ENCODE measurements at regions not wholly inside any gene's neighbourhood (a gene's known extent, or its start where the extent isn't known, plus 50 kb on each side); places are given as distances from the start of the nearest gene placed in this dataset.
"Not testable (repeated sequence)": the region's sequence is repeated elsewhere in the genome, so short reads cannot be mapped to it uniquely, and the experiment has no call there.

GRCh38 chr3:84275532-84275931, 683.3 kb upstream of the CADM2 start:
- DNase-seq: no peak

- no peak for DNase-seq
Measured at GRCh38 chr3:84277562-84278224, 681.1 kb upstream of the CADM2 start.

- no peak for DNase-seq
Measured at GRCh38 chr3:84292128-84292527, 666.7 kb upstream of the CADM2 start.

- DNase-seq: no peak
Measured at GRCh38 chr3:84299329-84299728, 659.5 kb upstream of the CADM2 start.

- DNase-seq: no peak
Measured at GRCh38 chr3:84304214-84304613, 654.6 kb upstream of the CADM2 start.

- DNase-seq: no peak
Measured at GRCh38 chr3:84307339-84307738, 651.5 kb upstream of the CADM2 start.

DNA sequence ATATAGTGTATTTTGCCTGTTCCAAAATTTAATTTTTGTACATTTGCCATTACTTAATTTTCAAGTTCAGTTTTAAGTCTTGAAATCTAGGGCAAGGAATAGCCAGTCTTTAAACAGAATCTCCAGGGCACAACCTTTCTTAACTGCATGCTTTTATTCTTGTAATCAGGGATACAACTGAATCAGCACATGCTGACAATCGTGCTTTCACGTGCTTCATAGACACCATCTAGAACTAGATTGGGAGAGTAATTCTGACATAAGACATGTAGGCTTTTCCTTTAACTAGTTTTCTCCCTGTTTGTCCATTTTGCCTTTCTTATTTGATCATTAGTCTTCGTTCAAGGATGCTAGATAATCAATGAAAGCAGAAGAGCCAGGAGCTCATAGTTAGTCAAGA, 650.4 kb upstream of the CADM2 start:
- DNase-seq: no peak

- no peak for DNase-seq
Measured at GRCh38 chr3:84318273-84318809, 640.4 kb upstream of the CADM2 start.

DNA sequence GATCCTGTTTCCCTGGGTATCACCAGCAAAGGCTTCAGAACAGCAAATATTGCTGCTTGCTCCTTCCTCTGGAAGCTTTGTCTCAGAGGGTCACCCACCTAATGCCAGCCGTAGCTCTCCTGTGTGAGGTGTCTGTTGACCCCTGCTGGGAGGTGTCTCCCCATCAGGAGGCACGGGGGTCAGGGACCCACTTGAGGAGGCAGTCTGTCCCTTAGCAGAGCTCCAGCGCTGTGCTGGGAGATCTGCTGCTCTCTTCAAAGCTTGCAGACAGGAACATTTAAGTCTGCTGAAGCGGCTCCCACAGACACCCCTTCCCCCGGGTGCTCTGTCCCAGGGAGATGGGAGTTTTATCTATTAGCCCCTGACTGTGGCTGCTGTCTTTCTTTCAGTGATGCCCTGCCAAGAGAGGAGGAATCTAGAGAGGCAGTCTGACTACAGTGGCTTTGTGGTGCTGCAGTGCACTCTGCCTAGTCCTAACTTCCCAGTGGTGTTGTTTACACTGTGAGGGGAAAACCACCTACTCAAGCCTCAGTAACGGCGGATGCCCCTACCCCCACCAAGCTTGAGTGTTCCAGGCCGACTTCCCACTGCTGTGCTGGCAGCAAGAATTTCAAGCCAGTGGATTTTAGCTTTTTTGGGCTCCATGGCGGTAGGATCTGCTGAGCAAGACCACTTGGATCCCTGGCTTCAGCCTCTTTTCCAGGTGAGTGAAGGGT, 593.1 kb upstream of the CADM2 start:
- DNase-seq: not testable (repeated sequence)
